Activated CD4-positive, alpha-beta T cell treated with anti-CD3 and anti-CD28 coated beads, Interleukin-2, amount 50 U/mL, for 48 hours (primary cell): ENCODE measurements at regions not wholly inside any gene's neighbourhood (a gene's known extent, or its start where the extent isn't known, plus 50 kb on each side); places are given as distances from the start of the nearest gene placed in this dataset.
"Not testable (repeated sequence)": the region's sequence is repeated elsewhere in the genome, so short reads cannot be mapped to it uniquely, and the experiment has no call there.

ENCODE experiments used
- DNase-seq, 2 experiments: peaks; one replicate each; pipeline ENCODE4 v3.0.0-alpha.2; 2020

- no peak for DNase-seq
These were observed 555.8 kb upstream of the C16orf82 start for GRCh38 chr16:26510924-26511323.

GRCh38 chr16:26511463-26511862 is 555.3 kb upstream of the C16orf82 start:
- no peak for DNase-seq

GRCh38 chr16:26521626-26522025 is 545.1 kb upstream of the C16orf82 start:
- no peak for DNase-seq

GRCh38 chr16:26524281-26524680 is 542.4 kb upstream of the C16orf82 start:
- no peak for DNase-seq

GRCh38 chr16:26524846-26525245 is 541.9 kb upstream of the C16orf82 start:
- DNase-seq, result no peak

GRCh38 chr16:26525856-26526255 is 540.9 kb upstream of the C16orf82 start:
- DNase-seq, result no peak

GRCh38 chr16:26526633-26527032 is 540.1 kb upstream of the C16orf82 start:
- no peak for DNase-seq

- DNase-seq, result no peak
These were observed 536.0 kb upstream of the C16orf82 start for GRCh38 chr16:26530584-26531289.

- no peak for DNase-seq
These were observed 535.4 kb upstream of the C16orf82 start for GRCh38 chr16:26531290-26531730.

GRCh38 chr16:26532456-26532855 is 534.3 kb upstream of the C16orf82 start:
- no peak for DNase-seq

- DNase-seq, result no peak
These were observed 524.5 kb upstream of the C16orf82 start for GRCh38 chr16:26542198-26542597.

GRCh38 chr16:26546573-26546972 is 520.2 kb upstream of the C16orf82 start:
- DNase-seq, result no peak

- DNase-seq, result no peak
These were observed 519.0 kb upstream of the C16orf82 start for GRCh38 chr16:26547681-26548080.

GRCh38 chr16:26550111-26550610 is 516.6 kb upstream of the C16orf82 start:
- no peak for DNase-seq

- DNase-seq, result no peak
These were observed 512.7 kb upstream of the C16orf82 start for GRCh38 chr16:26554030-26554429.

GRCh38 chr16:26561303-26561702 is 505.4 kb upstream of the C16orf82 start:
- DNase-seq, result no peak

GRCh38 chr16:26563018-26563417 is 503.7 kb upstream of the C16orf82 start:
- no peak for DNase-seq

- DNase-seq, result no peak
These were observed 499.4 kb upstream of the C16orf82 start for GRCh38 chr16:26567356-26567755.

- DNase-seq, result no peak
These were observed 496.9 kb upstream of the C16orf82 start for GRCh38 chr16:26569793-26570192.

GRCh38 chr16:26578748-26579147 is 488.0 kb upstream of the C16orf82 start:
- DNase-seq, result no peak

GRCh38 chr16:26583803-26584202 is 482.9 kb upstream of the C16orf82 start:
- no peak for DNase-seq

GRCh38 chr16:26593700-26594099 is 473.0 kb upstream of the C16orf82 start:
- DNase-seq, result no peak

GRCh38 chr16:26594666-26595065 is 472.1 kb upstream of the C16orf82 start:
- DNase-seq, result no peak

GRCh38 chr16:26595199-26595598 is 471.5 kb upstream of the C16orf82 start:
- no peak for DNase-seq

- DNase-seq, result not testable (repeated sequence)
These were observed 470.7 kb upstream of the C16orf82 start for GRCh38 chr16:26596033-26596432.
